HepG2 (cell line): ENCODE measurements at regions not wholly inside any gene's neighbourhood (a gene's known extent, or its start where the extent isn't known, plus 50 kb on each side); places are given as distances from the start of the nearest gene placed in this dataset.

ENCODE experiments used
- ATAC-seq: fragments of 200-7000 bp; cut with Tn5 transposase; 3 replicates; pipeline ENCODE4 v1.9.1; 2020; ENCODE audit warnings: mild to moderate bottlenecking, moderate library complexity
- BruUV-seq: library from RNA; stranded (reverse); fragments of 400-500 nt; replicated peaks from 2 replicates; lab custom pipeline; 2021; lab: Mats Ljungman, UMichigan
- CTCF ChIA-PET: fragments of 300-600 bp; formaldehyde crosslinking; extraction: SDS; loops from one replicate; lab custom pipeline; 2021; ENCODE audit warnings: low total read pairs, inconsistent platforms, low intra/inter-chr PET ratio; lab: Yijun Ruan, JAX
- POLR2A ChIA-PET: fragments of 350-600 bp; sonication (Branson Sonifier 250); formaldehyde crosslinking; loops from one replicate; lab custom pipeline; 2020; ENCODE audit warnings: antibody characterized with exemption, inconsistent platforms; lab: Yijun Ruan, JAX
- DNase-seq: peaks from one replicate; pipeline ENCODE4 v3.0.0-alpha.2; 2015; ENCODE audit warnings: low spot score
- FAIRE-seq: peaks from 3 replicates; lab custom pipeline; 2011; peaks lifted over from hg19 to GRCh38; lab: Jason Lieb, UNC
- H2AFZ ChIP-seq: one replicate; pipeline ENCODE4 v1.6.1; 2011; ENCODE audit warnings: low read length, inconsistent platforms
- H3K27ac ChIP-seq: fragments of 300-600 bp; 3 replicates; pipeline ENCODE4 v1.8.0; 2011; ENCODE audit warnings: mixed run types, mild to moderate bottlenecking, mixed read lengths, low read length, inconsistent platforms; ENCODE audit not compliant: insufficient read depth; ENCODE audit errors: extremely low read length
- H3K27me3 ChIP-seq, 2 experiments: fragments of 200-600 bp in 1 of 2; 2 replicates in 1 of 2; 3 replicates in 1 of 2; pipeline versions ENCODE4 v1.6.0 to v1.8.0; 2011; ENCODE audit warnings: low read length in 2 of 2, mild to moderate bottlenecking in 2 of 2, moderate library complexity in 2 of 2, inconsistent platforms in 1 of 2; ENCODE audit not compliant: insufficient read depth in 2 of 2, control insufficient read depth in 1 of 2
- H3K36me3 ChIP-seq, 2 experiments: fragments of 200-600 bp in 1 of 2; replicated peaks in 1 of 2; 2 replicates in 1 of 2; 3 replicates in 1 of 2; pipeline versions ENCODE4 v1.5.1 to v1.8.0; 2011; ENCODE audit warnings: low read length in 2 of 2, inconsistent platforms in 1 of 2; ENCODE audit not compliant: insufficient read depth in 2 of 2, control insufficient read depth in 1 of 2
- H3K4me1 ChIP-seq: 2 replicates; pipeline ENCODE4 v1.5.1; 2012; ENCODE audit warnings: low read length, inconsistent platforms; ENCODE audit not compliant: insufficient read depth
- H3K4me2 ChIP-seq: 2 replicates; pipeline ENCODE4 v1.6.0; 2011; ENCODE audit warnings: low read depth, low read length, inconsistent platforms
- H3K4me3 ChIP-seq, 3 experiments: fragments of 200-600 bp in 1 of 3; sonication (generic), shearing (Covaris generic) in 1 of 3; replicated peaks in 1 of 3; 2 replicates each; pipeline ENCODE4 v1.5.1; 2011 to 2016; ENCODE audit warnings: low read length in 3 of 3, inconsistent platforms in 2 of 3, low read depth in 2 of 3, mild to moderate bottlenecking in 2 of 3, control low read depth in 1 of 3, mixed read lengths in 1 of 3; ENCODE audit not compliant: insufficient read depth in 1 of 3
- H3K79me2 ChIP-seq: one replicate; pipeline ENCODE4 v1.6.1; 2011; ENCODE audit warnings: low read length, inconsistent platforms; ENCODE audit not compliant: insufficient read depth
- H3K9ac ChIP-seq: 2 replicates; pipeline ENCODE4 v1.6.0; 2011; ENCODE audit warnings: mild to moderate bottlenecking, low read depth, low read length, inconsistent platforms; ENCODE audit not compliant: insufficient read depth
- H3K9me3 ChIP-seq: 2 replicates; pipeline ENCODE4 v1.5.1; 2012; ENCODE audit warnings: mild to moderate bottlenecking, low read length
- H4K20me1 ChIP-seq: 2 replicates; pipeline ENCODE4 v1.6.0; 2011; ENCODE audit warnings: inconsistent platforms, mild to moderate bottlenecking, low read length, moderate library complexity; ENCODE audit not compliant: insufficient read depth
- ARNT ChIP-seq: fragments of 450-650 bp; IDR thresholded peaks from 2 replicates; pipeline ENCODE4 v1.6.1; 2017
- ETS1 ChIP-seq: sonication (generic); formaldehyde crosslinking; IDR thresholded peaks from 2 replicates; pipeline ENCODE4 v1.4.0; 2020; ENCODE audit warnings: missing genetic modification reagents
- GLMP ChIP-seq: sonication (generic); formaldehyde crosslinking; IDR thresholded peaks from 2 replicates; pipeline ENCODE4 v1.9.0; 2021; ENCODE audit warnings: missing genetic modification reagents, mild to moderate bottlenecking, borderline replicate concordance
- RFX1 ChIP-seq: fragments of 450-650 bp; IDR thresholded peaks from 2 replicates; pipeline ENCODE4 v1.6.1; 2017
- ZBED4 ChIP-seq: sonication (generic); formaldehyde crosslinking; IDR thresholded peaks from 2 replicates; pipeline ENCODE4 v1.4.0; 2020; ENCODE audit warnings: missing genetic modification reagents, borderline replicate concordance
- ZBTB8A ChIP-seq: sonication (generic); formaldehyde crosslinking; IDR thresholded peaks from 2 replicates; pipeline ENCODE4 v1.4.0; 2020; ENCODE audit warnings: mild to moderate bottlenecking, low read depth, missing genetic modification reagents, borderline replicate concordance
- ZNF616 ChIP-seq: sonication (generic); formaldehyde crosslinking; IDR thresholded peaks from 2 replicates; pipeline ENCODE4 v1.5.0; 2020; ENCODE audit warnings: low read depth, mild to moderate bottlenecking, missing genetic modification reagents
- WGBS: methylation state at CpG from one replicate; pipeline ENCODE4 v1.1.6; 2017; ENCODE audit warnings: low lambda C conversion rate; 5-methylcytosine and 5-hydroxymethylcytosine counted together
- in situ Hi-C: cut with HindIII; loops from 2 replicates; pipeline ENCODE4 v1.10.0; 2017; ENCODE audit warnings: low pct_unique_long_range_greater_than_20kb; ENCODE audit not compliant: extremely low pct_ligation_motif_present
- intact Hi-C: fragments of 100-400 bp; cut with micrococcal nuclease; formaldehyde crosslinking; loops from one replicate; pipeline ENCODE4 v1.10.0; 2022; ENCODE audit not compliant: unreplicated experiment

- no peak for ATAC-seq
- in situ Hi-C loops = no loop called here
- no TSS peak for BruUV-seq
Observed at GRCh38 chr13:94878602-94879165, 166.3 kb upstream of the SOX21 start.

More at GRCh38 chr13:94878602-94879165, 166.3 kb upstream of the SOX21 start:
- Histone ChIP-seq H3K27ac (no peak overlapping the region), H3K4me1 (no peaks in the 10 kb centered on the region), H3K79me2 (no peaks in the 10 kb centered on the region), H3K9ac (no peak overlapping the region), H3K4me2 (no peak overlapping the region), H3K4me3 (no peak overlapping the region), H2AFZ (no peak overlapping the region), H3K27me3 (peaks cover 0 to 5% of the 10 kb centered on the region in 2 experiments; a peak in 1 of 5 replicates), H4K20me1 (no peaks in the 10 kb centered on the region), H3K9me3 (no peaks in the 10 kb centered on the region), H3K36me3 (no peaks in the 10 kb centered on the region)
- no peak for TF ChIP-seq ZBTB8A
- no peak for TF ChIP-seq GLMP (CRISPR knock-in tag)
- TF ChIP-seq RFX1 = no peak
- no peak for TF ChIP-seq ARNT
- TF ChIP-seq ZNF616 (CRISPR knock-in tag) = no peak
- TF ChIP-seq ETS1 (CRISPR knock-in tag) = no peak
- no peak for TF ChIP-seq ZBED4 (CRISPR knock-in tag)
- 6% methylated on average over 7 of the region's 7 CpGs for WGBS
- no peak for DNase-seq
- intact Hi-C loops = no loop called here
- no peak for FAIRE-seq
- POLR2A ChIA-PET = no interaction called here
- CTCF ChIA-PET = no interaction called here
